ENCODE measurements at regions not wholly inside any gene's neighbourhood (a gene's known extent, or its start where the extent isn't known, plus 50 kb on each side); places are given as distances from the start of the nearest gene placed in this dataset.

GRCh38 chr5:133892774-133893173 is 75.7 kb downstream of the C5orf15 start:
- no peak overlapping the region for H3K4me3 Mint-ChIP-seq (ENCODE audit: low read depth)
- no peaks in the 10 kb centered on the region for H3K9me3 Mint-ChIP-seq (ENCODE audit: low read depth)
- H3K36me3 Mint-ChIP-seq (ENCODE audit: insufficient read depth), result no peaks in the 10 kb centered on the region
- no peak for DNase-seq (ENCODE audit: low spot score, unreplicated experiment)
- no peak overlapping the region for H3K27ac Mint-ChIP-seq
- peaks cover 19% of the 10 kb centered on the region for H3K27me3 Mint-ChIP-seq
- H3K4me1 Mint-ChIP-seq (ENCODE audit: low read depth), result no peaks in the 10 kb centered on the region
- TF ChIP-seq, protein P1, sequence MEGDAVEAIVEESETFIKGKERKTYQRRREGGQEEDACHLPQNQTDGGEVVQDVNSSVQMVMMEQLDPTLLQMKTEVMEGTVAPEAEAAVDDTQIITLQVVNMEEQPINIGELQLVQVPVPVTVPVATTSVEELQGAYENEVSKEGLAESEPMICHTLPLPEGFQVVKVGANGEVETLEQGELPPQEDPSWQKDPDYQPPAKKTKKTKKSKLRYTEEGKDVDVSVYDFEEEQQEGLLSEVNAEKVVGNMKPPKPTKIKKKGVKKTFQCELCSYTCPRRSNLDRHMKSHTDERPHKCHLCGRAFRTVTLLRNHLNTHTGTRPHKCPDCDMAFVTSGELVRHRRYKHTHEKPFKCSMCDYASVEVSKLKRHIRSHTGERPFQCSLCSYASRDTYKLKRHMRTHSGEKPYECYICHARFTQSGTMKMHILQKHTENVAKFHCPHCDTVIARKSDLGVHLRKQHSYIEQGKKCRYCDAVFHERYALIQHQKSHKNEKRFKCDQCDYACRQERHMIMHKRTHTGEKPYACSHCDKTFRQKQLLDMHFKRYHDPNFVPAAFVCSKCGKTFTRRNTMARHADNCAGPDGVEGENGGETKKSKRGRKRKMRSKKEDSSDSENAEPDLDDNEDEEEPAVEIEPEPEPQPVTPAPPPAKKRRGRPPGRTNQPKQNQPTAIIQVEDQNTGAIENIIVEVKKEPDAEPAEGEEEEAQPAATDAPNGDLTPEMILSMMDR (IDR thresholded peaks at IDR 0.05; ENCODE audit: unreplicated experiment), result no peak

- Mint-ChIP-seq H3K36me3 (ENCODE audit: insufficient read depth) (no peaks in the 10 kb centered on the region), H3K27me3 (peaks cover 20% of the 10 kb centered on the region)
- no peak for DNase-seq (ENCODE audit: low spot score, unreplicated experiment)
Observed at GRCh38 chr5:133892306-133892705, 76.1 kb downstream of the C5orf15 start.

GRCh38 chr5:133891390-133891789 is 77.0 kb downstream of the C5orf15 start:
- H3K27me3 Mint-ChIP-seq, result peaks cover 20% of the 10 kb centered on the region

More at GRCh38 chr5:133892306-133892705, 76.1 kb downstream of the C5orf15 start:
- H3K4me1 Mint-ChIP-seq (ENCODE audit: low read depth), result no peaks in the 10 kb centered on the region
- no peak overlapping the region for H3K27ac Mint-ChIP-seq
- no peaks in the 10 kb centered on the region for H3K9me3 Mint-ChIP-seq (ENCODE audit: low read depth)
- TF ChIP-seq, protein P1 (IDR thresholded peaks at IDR 0.05; ENCODE audit: unreplicated experiment), result no peak
- H3K4me3 Mint-ChIP-seq (ENCODE audit: low read depth), result no peak overlapping the region

DNA sequence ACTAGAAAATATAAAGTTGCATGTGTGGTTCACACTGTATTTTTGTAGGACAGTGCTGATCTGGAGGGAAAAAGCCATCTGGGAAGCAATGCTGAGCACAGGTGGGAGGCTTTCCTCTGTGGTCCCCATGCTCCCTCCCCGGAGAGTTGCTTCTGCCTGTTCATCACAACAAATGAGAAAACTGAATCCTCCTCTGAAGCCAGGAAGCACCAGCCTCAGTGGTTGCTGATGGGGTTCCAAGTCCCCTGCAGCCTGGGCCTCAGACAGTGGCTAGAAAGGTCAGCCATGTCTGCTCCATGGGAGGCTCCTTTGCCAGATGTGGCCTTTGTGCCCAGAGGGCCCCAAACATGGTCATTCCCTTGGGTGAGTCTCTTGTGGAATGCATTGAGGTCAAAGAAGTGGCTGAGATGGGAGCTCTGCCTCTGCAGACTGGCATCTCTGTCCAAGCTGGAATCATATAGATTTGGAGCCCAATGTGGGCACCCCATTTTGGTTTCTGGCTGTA is 77.6 kb downstream of the C5orf15 start:
- DNase-seq (ENCODE audit: low spot score, unreplicated experiment), result no peak
- Mint-ChIP-seq H3K27ac (no peak overlapping the region), H3K27me3 (peaks cover 20% of the 10 kb centered on the region), H3K36me3 (ENCODE audit: insufficient read depth) (no peaks in the 10 kb centered on the region), H3K9me3 (ENCODE audit: low read depth) (no peaks in the 10 kb centered on the region), H3K4me1 (ENCODE audit: low read depth) (peaks cover 2% of the 10 kb centered on the region), H3K4me3 (ENCODE audit: low read depth) (no peak overlapping the region)
- TF ChIP-seq, protein P1 (IDR thresholded peaks at IDR 0.05; ENCODE audit: unreplicated experiment), result no peak

More at GRCh38 chr5:133891390-133891789, 77.0 kb downstream of the C5orf15 start:
- no peak for DNase-seq (ENCODE audit: low spot score, unreplicated experiment)
- H3K4me1 Mint-ChIP-seq (ENCODE audit: low read depth), result no peaks in the 10 kb centered on the region
- no peak overlapping the region for H3K4me3 Mint-ChIP-seq (ENCODE audit: low read depth)
- no peak overlapping the region for H3K27ac Mint-ChIP-seq
- no peaks in the 10 kb centered on the region for H3K9me3 Mint-ChIP-seq (ENCODE audit: low read depth)
- H3K36me3 Mint-ChIP-seq (ENCODE audit: insufficient read depth), result no peaks in the 10 kb centered on the region
- TF ChIP-seq, protein P1 (IDR thresholded peaks at IDR 0.05; ENCODE audit: unreplicated experiment), result no peak

DNA sequence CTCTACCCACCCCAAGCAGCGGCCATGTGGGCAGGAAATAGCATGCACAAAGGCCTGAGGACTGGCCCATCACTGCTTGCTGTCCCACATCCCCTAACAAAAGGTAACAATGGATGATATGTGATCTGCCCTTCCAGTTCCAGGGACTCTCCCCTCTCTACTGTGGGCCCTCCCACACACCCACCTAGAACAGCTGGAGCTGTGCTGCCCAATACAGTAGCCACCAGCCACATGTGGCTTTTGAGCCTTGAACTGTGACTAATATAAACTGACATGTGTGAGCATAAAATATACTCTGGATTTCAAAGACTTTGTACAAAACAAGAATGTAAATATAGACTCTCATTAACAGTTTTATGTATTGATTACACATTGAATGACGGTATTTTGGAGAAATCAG is 78.1 kb downstream of the C5orf15 start:
- H3K36me3 Mint-ChIP-seq (ENCODE audit: insufficient read depth), result no peaks in the 10 kb centered on the region
- no peak overlapping the region for H3K4me3 Mint-ChIP-seq (ENCODE audit: low read depth)
- H3K27ac Mint-ChIP-seq, result no peak overlapping the region
- H3K27me3 Mint-ChIP-seq, result peaks cover 20% of the 10 kb centered on the region
- TF ChIP-seq, protein P1 (IDR thresholded peaks at IDR 0.05; ENCODE audit: unreplicated experiment), result no peak
- H3K4me1 Mint-ChIP-seq (ENCODE audit: low read depth), result peaks cover 2% of the 10 kb centered on the region
- no peaks in the 10 kb centered on the region for H3K9me3 Mint-ChIP-seq (ENCODE audit: low read depth)
- DNase-seq (ENCODE audit: low spot score, unreplicated experiment), result no peak

Data from progenitor cell of endocrine pancreas (in vitro differentiated cells).